Natural killer cell (primary cell): ENCODE measurements at regions not wholly inside any gene's neighbourhood (a gene's known extent, or its start where the extent isn't known, plus 50 kb on each side); places are given as distances from the start of the nearest gene placed in this dataset.

Source experiments
- ATAC-seq, 3 donors: fragments of 150-1000 bp in 2 of 3; fragments of 200-7000 bp in 1 of 3; cut with Tn5 transposase; 1 replicate in 1 of 3; 2 replicates in 2 of 3; pipeline ENCODE4 v1.10.0; 2021; ENCODE audit warnings: mild to moderate bottlenecking in 2 of 3, moderate library complexity in 2 of 3
- DNase-seq, 2 donors: peaks; one replicate each; pipeline versions ENCODE4 v3.0.0 to v3.0.0-alpha.2; 2013 to 2021; ENCODE audit warnings: mixed read lengths in 1 of 2
- H3K27ac ChIP-seq: one replicate; pipeline ENCODE4 v1.5.1; 2013; ENCODE audit warnings: mild to moderate bottlenecking, low read length
- H3K27me3 ChIP-seq: one replicate; pipeline ENCODE4 v1.6.1; 2013; ENCODE audit warnings: low read length; ENCODE audit not compliant: control insufficient read depth, insufficient read depth
- H3K36me3 ChIP-seq: one replicate; pipeline ENCODE4 v1.6.1; 2013; ENCODE audit warnings: low read length; ENCODE audit not compliant: control insufficient read depth, insufficient read depth
- H3K4me1 ChIP-seq: one replicate; pipeline ENCODE4 v1.6.1; 2013; ENCODE audit warnings: low read length; ENCODE audit not compliant: control insufficient read depth, insufficient read depth
- H3K4me3 ChIP-seq: one replicate; pipeline ENCODE4 v1.5.1; 2013; ENCODE audit warnings: low read length
- H3K9me3 ChIP-seq: one replicate; pipeline ENCODE4 v1.6.1; 2013; ENCODE audit warnings: low read length; ENCODE audit not compliant: control insufficient read depth, insufficient read depth
- H3K27ac Mint-ChIP-seq, 2 donors: one replicate each; pipeline ENCODE4 v1.8.0; 2022; ENCODE audit warnings: mild to moderate bottlenecking in 2 of 2, mixed read lengths in 2 of 2, moderate library complexity in 1 of 2
- H3K27me3 Mint-ChIP-seq, 2 donors: one replicate each; pipeline ENCODE4 v1.8.0; 2022; ENCODE audit warnings: low read depth in 2 of 2, mixed read lengths in 2 of 2
- H3K36me3 Mint-ChIP-seq: one replicate; pipeline ENCODE4 v1.8.0; 2022; ENCODE audit warnings: mixed read lengths
- H3K4me1 Mint-ChIP-seq, 2 donors: one replicate each; pipeline ENCODE4 v1.8.0; 2022; ENCODE audit warnings: mixed read lengths in 2 of 2
- H3K4me3 Mint-ChIP-seq: one replicate; pipeline ENCODE4 v1.8.0; 2022; ENCODE audit warnings: mild to moderate bottlenecking, moderate library complexity, mixed read lengths
- H3K9me3 Mint-ChIP-seq, 2 donors: one replicate each; pipeline ENCODE4 v1.8.0; 2022; ENCODE audit warnings: mixed read lengths in 2 of 2
- CTCF ChIP-seq: fragments of 200-600 bp; IDR thresholded peaks from one replicate; pipeline ENCODE4 v1.8.0; 2022; ENCODE audit warnings: antibody characterized with exemption
- WGBS: methylation state at CpG from one replicate; pipeline ENCODE4 v1.1.7; 2013; ENCODE audit warnings: missing lambda C conversion rate; ENCODE audit not compliant: insufficient coverage; 5-methylcytosine and 5-hydroxymethylcytosine counted together
- intact Hi-C: fragments of 100-400 bp; cut with micrococcal nuclease; formaldehyde crosslinking; loops from one replicate; pipeline ENCODE4 v1.14.2; 2022

GRCh38 chr9:86893811-86894490 lies 53.4 kb downstream of the GAS1 start:
- Histone ChIP-seq H3K27ac (no peak overlapping the region), H3K9me3 (no peaks in the 10 kb centered on the region), H3K4me3 (no peak overlapping the region), H3K4me1 (no peaks in the 10 kb centered on the region), H3K36me3 (no peaks in the 10 kb centered on the region), H3K27me3 (no peaks in the 10 kb centered on the region)
- Mint-ChIP-seq H3K27ac (no peak overlapping the region), H3K9me3 (no peaks in the 10 kb centered on the region), H3K27me3 (peaks cover 4 to 18% of the 10 kb centered on the region in 2 donors), H3K4me1 (no peaks in the 10 kb centered on the region), H3K36me3 (no peaks in the 10 kb centered on the region), H3K4me3 (no peak overlapping the region)
- no peak for TF ChIP-seq CTCF
- WGBS = 84% methylated on average over 6 of the region's 6 CpGs
- ATAC-seq (no peak), DNase-seq (no peak)
- intact Hi-C loops = no loop called here

DNA sequence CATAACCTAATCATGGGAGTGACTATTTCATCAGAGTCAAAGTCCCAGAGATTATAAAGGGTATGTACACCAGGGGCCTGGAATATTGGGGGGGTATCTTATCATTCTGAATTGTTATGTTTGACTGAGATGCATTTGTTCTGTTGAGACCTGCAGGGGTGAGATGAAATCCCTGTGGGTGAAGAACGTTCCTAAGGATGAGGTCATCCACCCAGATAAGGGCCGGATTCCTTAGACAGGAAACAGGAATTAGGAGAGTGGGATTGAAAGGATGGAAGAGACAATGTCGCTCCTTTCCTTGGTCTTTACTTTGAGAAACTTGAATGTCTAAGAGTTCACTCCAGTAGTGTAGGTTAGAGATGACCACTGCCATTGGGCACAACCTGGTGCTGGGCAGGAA lies 54.7 kb downstream of the GAS1 start:
- no peaks in the 10 kb centered on the region for H3K27me3 ChIP-seq
- WGBS = 76% methylated on average over 3 of the region's 3 CpGs
- no peaks in the 10 kb centered on the region for H3K36me3 Mint-ChIP-seq
- peaks cover 6 to 14% of the 10 kb centered on the region in 2 donors for H3K27me3 Mint-ChIP-seq
- no peak overlapping the region for H3K4me3 Mint-ChIP-seq
- no peak overlapping the region for H3K27ac Mint-ChIP-seq
- ATAC-seq (no peak), DNase-seq (no peak)
- H3K9me3 Mint-ChIP-seq = no peaks in the 10 kb centered on the region
- H3K4me3 ChIP-seq = no peak overlapping the region
- intact Hi-C loops = no loop called here
- H3K4me1 Mint-ChIP-seq = no peaks in the 10 kb centered on the region
- H3K9me3 ChIP-seq = no peaks in the 10 kb centered on the region
- TF ChIP-seq CTCF = no peak
- H3K36me3 ChIP-seq = no peaks in the 10 kb centered on the region
- no peaks in the 10 kb centered on the region for H3K4me1 ChIP-seq
- H3K27ac ChIP-seq = no peak overlapping the region

DNA sequence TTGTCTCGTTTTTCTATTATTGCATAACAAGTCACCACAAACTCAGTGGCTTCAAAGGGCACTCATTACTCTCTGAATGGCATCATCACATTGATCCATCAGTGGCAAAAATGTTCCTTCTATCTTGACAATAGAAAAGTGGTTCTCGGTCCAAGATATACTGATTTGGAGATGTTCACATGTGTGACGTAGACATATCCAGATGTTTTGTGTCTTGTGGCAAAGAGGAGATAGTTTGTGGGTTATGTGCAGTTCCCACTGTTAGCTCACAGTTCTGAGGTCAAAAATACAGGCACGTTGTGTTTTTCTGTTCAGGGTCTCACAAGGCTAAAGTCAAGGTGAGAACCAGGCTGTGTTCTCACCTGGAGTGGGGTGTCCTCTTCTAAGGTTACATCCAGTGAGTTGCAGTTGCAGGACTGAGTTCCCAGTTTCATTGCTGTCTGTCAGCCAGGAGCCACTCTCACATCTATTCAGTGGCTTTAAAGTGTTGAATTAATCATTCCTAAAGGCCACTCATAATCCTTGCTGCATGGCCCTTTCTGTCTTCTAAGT lies 55.3 kb downstream of the GAS1 start:
- ATAC-seq = no peak
- Mint-ChIP-seq H3K9me3 (no peaks in the 10 kb centered on the region), H3K27ac (no peak overlapping the region), H3K27me3 (peaks cover 6 to 16% of the 10 kb centered on the region in 2 donors), H3K4me1 (no peaks in the 10 kb centered on the region), H3K4me3 (no peak overlapping the region), H3K36me3 (no peaks in the 10 kb centered on the region)
- no peak for TF ChIP-seq CTCF
- H3K36me3 ChIP-seq = no peaks in the 10 kb centered on the region
- no peak for DNase-seq
- no peaks in the 10 kb centered on the region for H3K9me3 ChIP-seq
- no peak overlapping the region for H3K27ac ChIP-seq
- no peak overlapping the region for H3K4me3 ChIP-seq
- H3K4me1 ChIP-seq = no peaks in the 10 kb centered on the region
- 81% methylated on average over 4 of the region's 4 CpGs for WGBS
- H3K27me3 ChIP-seq = no peaks in the 10 kb centered on the region
- intact Hi-C loops = no loop called here

DNA sequence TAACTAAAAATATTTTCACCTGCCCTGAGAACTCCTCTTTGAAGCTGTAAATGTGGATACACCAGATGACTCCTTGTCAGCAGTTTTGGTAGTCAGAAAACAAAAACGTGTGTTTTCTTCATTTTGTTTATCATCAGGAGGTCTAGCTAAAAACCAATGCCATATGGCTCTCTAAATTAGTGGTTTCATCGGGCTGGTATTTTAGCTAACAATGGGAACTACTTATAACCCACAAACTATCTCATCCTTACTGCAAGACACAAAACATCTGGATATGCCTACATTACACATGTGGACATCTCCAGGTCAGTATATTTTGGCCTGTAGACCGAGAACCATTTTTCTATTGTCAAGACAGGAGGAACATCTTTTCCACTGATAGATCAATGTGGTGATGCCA lies 56.2 kb downstream of the GAS1 start:
- Mint-ChIP-seq H3K27ac (no peak overlapping the region), H3K4me3 (no peak overlapping the region), H3K9me3 (no peaks in the 10 kb centered on the region), H3K27me3 (peaks cover 11 to 19% of the 10 kb centered on the region in 2 donors), H3K4me1 (no peaks in the 10 kb centered on the region), H3K36me3 (no peaks in the 10 kb centered on the region)
- Histone ChIP-seq H3K27ac (no peak overlapping the region), H3K4me3 (no peak overlapping the region), H3K9me3 (no peaks in the 10 kb centered on the region), H3K4me1 (no peaks in the 10 kb centered on the region), H3K27me3 (no peaks in the 10 kb centered on the region), H3K36me3 (no peaks in the 10 kb centered on the region)
- DNase-seq (no peak), ATAC-seq (no peak)
- intact Hi-C loops = no loop called here
- TF ChIP-seq CTCF = no peak
- WGBS = 56% methylated on average over 3 of the region's 3 CpGs
